ENCODE measurements at regions not wholly inside any gene's neighbourhood (a gene's known extent, or its start where the extent isn't known, plus 50 kb on each side); places are given as distances from the start of the nearest gene placed in this dataset.

DNA sequence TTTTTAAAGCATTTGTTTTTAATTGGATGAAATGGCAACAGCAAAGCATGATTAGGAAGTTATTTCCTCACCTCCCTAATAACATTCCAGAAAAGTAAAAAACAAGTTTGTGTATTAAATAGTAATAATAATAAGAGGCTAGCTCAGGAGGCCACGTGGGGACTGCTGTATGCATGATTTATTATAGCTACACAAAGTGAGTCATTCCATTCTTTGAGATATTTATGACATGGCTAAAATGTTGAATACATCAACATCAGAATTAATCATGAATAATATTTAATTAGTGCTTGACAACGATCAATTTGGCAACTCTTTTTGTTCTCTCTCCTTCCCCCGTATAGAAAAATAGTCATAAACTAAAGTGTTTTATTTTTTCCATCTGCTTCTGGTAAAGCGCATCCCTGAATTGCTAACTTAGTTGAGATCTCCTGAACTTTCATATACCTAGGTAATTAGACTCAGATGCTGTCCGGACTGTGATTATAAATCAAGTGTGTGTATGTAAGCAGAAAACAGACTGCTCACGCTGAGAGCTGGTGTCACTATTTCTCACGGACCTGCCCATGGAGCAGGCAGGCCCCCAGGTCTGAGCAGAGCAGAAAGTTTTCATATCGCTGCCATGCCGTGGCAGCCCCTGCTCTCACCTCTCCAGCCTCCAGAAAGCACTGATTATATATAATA lies 125.7 kb downstream of the WT1 start:
- TF ChIP-seq FOXA1 (IDR thresholded peaks at IDR 0.05) (no peak), HNF4G (IDR thresholded peaks at IDR 0.05) (no peak), GABPA (IDR thresholded peaks at IDR 0.05 in 1 of 2, conservative IDR thresholded peaks at IDR 0.05 in 1 of 2) (no peak), SP1 (IDR thresholded peaks at IDR 0.05) (no peak), JUND (IDR thresholded peaks at IDR 0.05) (no peak), EGR1 (IDR thresholded peaks at IDR 0.05; ENCODE audit: low read depth in 2 of 2) (no peak), FOXA2 (IDR thresholded peaks at IDR 0.05) (no peak), RXRA (IDR thresholded peaks at IDR 0.05) (no peak), TAF1 (conservative IDR thresholded peaks at IDR 0.05) (no peak), NR2F2 (IDR thresholded peaks at IDR 0.05) (no peak), HNF4A (conservative IDR thresholded peaks at IDR 0.05) (no peak), YY1 (IDR thresholded peaks at IDR 0.05) (no peak)
- TF ChIP-seq, protein P1, sequence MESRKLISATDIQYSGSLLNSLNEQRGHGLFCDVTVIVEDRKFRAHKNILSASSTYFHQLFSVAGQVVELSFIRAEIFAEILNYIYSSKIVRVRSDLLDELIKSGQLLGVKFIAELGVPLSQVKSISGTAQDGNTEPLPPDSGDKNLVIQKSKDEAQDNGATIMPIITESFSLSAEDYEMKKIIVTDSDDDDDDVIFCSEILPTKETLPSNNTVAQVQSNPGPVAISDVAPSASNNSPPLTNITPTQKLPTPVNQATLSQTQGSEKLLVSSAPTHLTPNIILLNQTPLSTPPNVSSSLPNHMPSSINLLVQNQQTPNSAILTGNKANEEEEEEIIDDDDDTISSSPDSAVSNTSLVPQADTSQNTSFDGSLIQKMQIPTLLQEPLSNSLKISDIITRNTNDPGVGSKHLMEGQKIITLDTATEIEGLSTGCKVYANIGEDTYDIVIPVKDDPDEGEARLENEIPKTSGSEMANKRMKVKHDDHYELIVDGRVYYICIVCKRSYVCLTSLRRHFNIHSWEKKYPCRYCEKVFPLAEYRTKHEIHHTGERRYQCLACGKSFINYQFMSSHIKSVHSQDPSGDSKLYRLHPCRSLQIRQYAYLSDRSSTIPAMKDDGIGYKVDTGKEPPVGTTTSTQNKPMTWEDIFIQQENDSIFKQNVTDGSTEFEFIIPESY (IDR thresholded peaks at IDR 0.05): no peak
- TF ChIP-seq, protein P2, sequence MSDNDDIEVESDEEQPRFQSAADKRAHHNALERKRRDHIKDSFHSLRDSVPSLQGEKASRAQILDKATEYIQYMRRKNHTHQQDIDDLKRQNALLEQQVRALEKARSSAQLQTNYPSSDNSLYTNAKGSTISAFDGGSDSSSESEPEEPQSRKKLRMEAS (IDR thresholded peaks at IDR 0.05): no peak
- TF ChIP-seq, protein P3, sequence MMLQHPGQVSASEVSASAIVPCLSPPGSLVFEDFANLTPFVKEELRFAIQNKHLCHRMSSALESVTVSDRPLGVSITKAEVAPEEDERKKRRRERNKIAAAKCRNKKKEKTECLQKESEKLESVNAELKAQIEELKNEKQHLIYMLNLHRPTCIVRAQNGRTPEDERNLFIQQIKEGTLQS (IDR thresholded peaks at IDR 0.05): no peak
- TF ChIP-seq, protein P4, sequence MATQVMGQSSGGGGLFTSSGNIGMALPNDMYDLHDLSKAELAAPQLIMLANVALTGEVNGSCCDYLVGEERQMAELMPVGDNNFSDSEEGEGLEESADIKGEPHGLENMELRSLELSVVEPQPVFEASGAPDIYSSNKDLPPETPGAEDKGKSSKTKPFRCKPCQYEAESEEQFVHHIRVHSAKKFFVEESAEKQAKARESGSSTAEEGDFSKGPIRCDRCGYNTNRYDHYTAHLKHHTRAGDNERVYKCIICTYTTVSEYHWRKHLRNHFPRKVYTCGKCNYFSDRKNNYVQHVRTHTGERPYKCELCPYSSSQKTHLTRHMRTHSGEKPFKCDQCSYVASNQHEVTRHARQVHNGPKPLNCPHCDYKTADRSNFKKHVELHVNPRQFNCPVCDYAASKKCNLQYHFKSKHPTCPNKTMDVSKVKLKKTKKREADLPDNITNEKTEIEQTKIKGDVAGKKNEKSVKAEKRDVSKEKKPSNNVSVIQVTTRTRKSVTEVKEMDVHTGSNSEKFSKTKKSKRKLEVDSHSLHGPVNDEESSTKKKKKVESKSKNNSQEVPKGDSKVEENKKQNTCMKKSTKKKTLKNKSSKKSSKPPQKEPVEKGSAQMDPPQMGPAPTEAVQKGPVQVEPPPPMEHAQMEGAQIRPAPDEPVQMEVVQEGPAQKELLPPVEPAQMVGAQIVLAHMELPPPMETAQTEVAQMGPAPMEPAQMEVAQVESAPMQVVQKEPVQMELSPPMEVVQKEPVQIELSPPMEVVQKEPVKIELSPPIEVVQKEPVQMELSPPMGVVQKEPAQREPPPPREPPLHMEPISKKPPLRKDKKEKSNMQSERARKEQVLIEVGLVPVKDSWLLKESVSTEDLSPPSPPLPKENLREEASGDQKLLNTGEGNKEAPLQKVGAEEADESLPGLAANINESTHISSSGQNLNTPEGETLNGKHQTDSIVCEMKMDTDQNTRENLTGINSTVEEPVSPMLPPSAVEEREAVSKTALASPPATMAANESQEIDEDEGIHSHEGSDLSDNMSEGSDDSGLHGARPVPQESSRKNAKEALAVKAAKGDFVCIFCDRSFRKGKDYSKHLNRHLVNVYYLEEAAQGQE (IDR thresholded peaks at IDR 0.05): no peak
- no peak overlapping the region for H3K4me3 ChIP-seq (ENCODE audit: low read depth in 1 of 3, low read length in 3 of 3)
- peaks cover 0 to 2% (median 0%) of the 10 kb centered on the region in 4 donors for H3K4me1 ChIP-seq (ENCODE audit: control insufficient read depth in 4 of 4, insufficient read depth in 4 of 4, low read length in 3 of 4)

DNA sequence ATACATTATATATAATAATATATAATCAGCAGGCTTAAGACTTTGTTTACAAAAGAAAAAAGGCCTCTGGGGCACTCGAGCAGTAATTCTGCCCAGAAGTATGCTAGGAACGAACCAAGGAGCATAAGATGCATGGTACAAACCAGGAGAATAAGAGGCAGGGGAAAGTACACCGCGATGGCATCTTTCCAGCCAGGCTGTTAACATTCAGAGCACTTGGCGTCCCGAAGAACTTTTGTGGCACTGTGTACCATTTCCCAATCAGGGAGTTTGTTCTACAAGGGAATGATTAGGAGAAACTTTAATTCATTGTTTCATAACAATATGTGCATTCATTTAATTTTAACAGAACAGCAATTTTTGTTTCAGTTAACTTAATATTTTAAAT lies 125.1 kb downstream of the WT1 start:
- 67% methylated on average over 6 of the region's 6 CpGs for WGBS
- no peaks in the 10 kb centered on the region for H3K9me3 ChIP-seq (ENCODE audit: control insufficient read depth in 4 of 4, low read length in 3 of 4)
- DNase-seq (ENCODE audit: low spot score): no peak

More for the DNA sequence above, 125.7 kb downstream of the WT1 start:
- Histone ChIP-seq H3K9ac (ENCODE audit: low read depth in 1 of 2, low read length in 2 of 2) (no peak overlapping the region), H3K27me3 (ENCODE audit: control insufficient read depth in 4 of 4, insufficient read depth in 4 of 4, low read length in 3 of 4) (no peaks in the 10 kb centered on the region), H3K27ac (ENCODE audit: low read depth in 1 of 2, low read length in 2 of 2) (no peak overlapping the region), H3K9me3 (ENCODE audit: control insufficient read depth in 4 of 4, low read length in 3 of 4) (no peaks in the 10 kb centered on the region), H3K36me3 (ENCODE audit: control insufficient read depth in 4 of 4, insufficient read depth in 3 of 4, low read depth in 1 of 4, low read length in 3 of 4) (no peaks in the 10 kb centered on the region)
- 79% methylated on average over 9 of the region's 9 CpGs for WGBS
- no peak for DNase-seq (ENCODE audit: low spot score)

More for the DNA sequence above, 125.1 kb downstream of the WT1 start:
- Histone ChIP-seq H3K27me3 (ENCODE audit: control insufficient read depth in 4 of 4, insufficient read depth in 4 of 4, low read length in 3 of 4) (no peaks in the 10 kb centered on the region), H3K4me3 (ENCODE audit: low read depth in 1 of 3, low read length in 3 of 3) (no peak overlapping the region), H3K9ac (ENCODE audit: low read depth in 1 of 2, low read length in 2 of 2) (no peak overlapping the region), H3K27ac (ENCODE audit: low read depth in 1 of 2, low read length in 2 of 2) (no peak overlapping the region), H3K36me3 (ENCODE audit: control insufficient read depth in 4 of 4, insufficient read depth in 3 of 4, low read depth in 1 of 4, low read length in 3 of 4) (no peaks in the 10 kb centered on the region), H3K4me1 (ENCODE audit: control insufficient read depth in 4 of 4, insufficient read depth in 4 of 4, low read length in 3 of 4) (peaks cover 0 to 2% (median 0%) of the 10 kb centered on the region in 4 donors)
- TF ChIP-seq, protein P1 (IDR thresholded peaks at IDR 0.05): no peak
- TF ChIP-seq TAF1 (conservative IDR thresholded peaks at IDR 0.05): no peak
- no peak for TF ChIP-seq JUND (IDR thresholded peaks at IDR 0.05)
- TF ChIP-seq, protein P2 (IDR thresholded peaks at IDR 0.05): no peak
- no peak for TF ChIP-seq EGR1 (IDR thresholded peaks at IDR 0.05; ENCODE audit: low read depth in 2 of 2)
- no peak for TF ChIP-seq YY1 (IDR thresholded peaks at IDR 0.05)
- TF ChIP-seq SP1 (IDR thresholded peaks at IDR 0.05): no peak
- no peak for TF ChIP-seq RAD21 (IDR thresholded peaks at IDR 0.05)
- TF ChIP-seq, protein P4 (IDR thresholded peaks at IDR 0.05): no peak
- no peak for TF ChIP-seq GABPA (IDR thresholded peaks at IDR 0.05 in 1 of 2, conservative IDR thresholded peaks at IDR 0.05 in 1 of 2)
- TF ChIP-seq HNF4G (IDR thresholded peaks at IDR 0.05): no peak
- TF ChIP-seq NR2F2 (IDR thresholded peaks at IDR 0.05): no peak
- no peak for TF ChIP-seq FOXA2 (IDR thresholded peaks at IDR 0.05)
- TF ChIP-seq, protein P3 (IDR thresholded peaks at IDR 0.05): no peak
- TF ChIP-seq RXRA (IDR thresholded peaks at IDR 0.05): no peak
- no peak for TF ChIP-seq FOXA1 (IDR thresholded peaks at IDR 0.05)
- no peak for TF ChIP-seq HNF4A (conservative IDR thresholded peaks at IDR 0.05)

Measured in liver (tissue), 7 donors.